GM12865 (cell line): ENCODE measurements at regions not wholly inside any gene's neighbourhood (a gene's known extent, or its start where the extent isn't known, plus 50 kb on each side); places are given as distances from the start of the nearest gene placed in this dataset.

Experiments
- DNase-seq: peaks from one replicate; pipeline ENCODE4 v3.0.0; 2010; ENCODE audit warnings: low read depth
- H3K4me3 ChIP-seq: 2 replicates; pipeline ENCODE4 v1.5.1; 2011; ENCODE audit warnings: mild to moderate bottlenecking, low read depth, low read length, control low read depth
- CTCF ChIP-seq: IDR thresholded peaks from 2 replicates; pipeline ENCODE4 v1.5.1; 2011; ENCODE audit warnings: low read length, control low read depth, low read depth, inconsistent platforms; ENCODE audit not compliant: insufficient read depth; ENCODE audit errors: missing control alignments

DNA sequence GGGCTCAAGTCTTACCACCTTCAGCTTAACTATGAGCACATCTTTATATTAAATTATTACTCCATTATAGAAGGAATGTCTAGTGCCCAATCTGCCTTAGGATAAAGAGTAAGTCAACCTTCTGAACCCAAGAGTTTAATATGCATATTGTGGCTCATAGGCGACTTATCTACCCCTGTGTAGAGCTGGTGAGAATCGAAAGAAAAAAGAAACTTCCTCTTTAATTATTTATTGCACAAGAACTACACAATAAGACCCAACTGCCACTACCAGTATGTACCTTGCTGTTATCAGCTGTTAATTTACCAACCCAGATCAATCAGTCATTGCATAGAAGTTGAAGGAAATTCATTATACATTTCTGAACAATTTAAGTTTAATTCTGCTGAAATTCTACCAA lies 329.1 kb upstream of the SLC24A2 start:
- H3K4me3 ChIP-seq = no peak overlapping the region
- no peak for TF ChIP-seq CTCF
- no peak for DNase-seq

DNA sequence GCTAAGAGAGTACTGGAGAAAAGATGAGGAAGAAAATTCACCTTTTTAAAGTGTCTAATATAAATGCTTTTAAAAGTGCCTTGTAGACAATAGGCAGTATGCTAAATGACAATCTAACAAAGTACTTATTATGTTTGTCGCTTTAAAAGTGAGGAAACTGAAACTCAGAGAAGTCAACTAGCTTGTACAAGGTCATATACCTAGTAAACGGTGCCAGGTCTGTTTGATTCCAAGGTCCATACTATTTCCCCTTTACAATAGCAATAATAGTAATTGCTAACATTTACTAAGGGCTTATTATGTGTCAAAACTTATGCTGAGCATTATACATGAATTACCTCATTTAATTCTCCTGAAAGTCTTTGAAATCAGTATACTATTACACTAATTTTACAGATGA lies 328.6 kb upstream of the SLC24A2 start:
- H3K4me3 ChIP-seq = no peak overlapping the region
- no peak for TF ChIP-seq CTCF
- DNase-seq = no peak

- DNase-seq = no peak
- no peak for TF ChIP-seq CTCF
- no peak overlapping the region for H3K4me3 ChIP-seq
Observed at GRCh38 chr9:20114974-20115373, 326.1 kb upstream of the SLC24A2 start.

DNA sequence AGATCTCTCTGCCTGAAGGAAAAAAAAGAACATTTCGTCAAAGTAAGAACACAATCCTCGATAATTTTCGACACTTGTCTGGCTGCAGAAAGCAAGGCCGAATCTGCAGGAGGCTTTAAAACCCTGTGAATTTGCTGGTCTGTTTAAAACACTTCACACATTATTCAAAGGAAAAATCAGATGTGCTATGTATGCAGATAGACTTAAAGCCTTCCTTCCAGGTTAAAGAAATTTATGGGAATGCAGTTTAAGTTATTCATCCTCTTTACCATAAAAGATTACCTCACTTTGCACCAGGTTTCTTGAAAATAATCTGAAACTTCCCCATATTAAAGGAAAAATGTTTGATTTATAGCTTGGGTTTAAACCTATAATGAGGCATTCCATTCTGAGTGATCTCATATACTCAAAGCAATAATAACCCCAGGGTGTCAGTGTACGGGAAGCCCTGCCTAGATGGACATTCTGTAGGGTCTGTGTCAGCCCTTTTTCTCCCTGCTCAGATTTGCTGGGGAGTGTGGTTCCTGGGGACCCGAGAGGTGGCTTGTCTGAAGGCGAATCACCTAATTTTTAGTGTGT lies 323.5 kb upstream of the SLC24A2 start:
- no peak for TF ChIP-seq CTCF
- no peak for DNase-seq
- H3K4me3 ChIP-seq = no peak overlapping the region

- no peak for TF ChIP-seq CTCF
- no peak overlapping the region for H3K4me3 ChIP-seq
- DNase-seq = no peak
Observed at GRCh38 chr9:20111173-20111843, 322.5 kb upstream of the SLC24A2 start.

DNA sequence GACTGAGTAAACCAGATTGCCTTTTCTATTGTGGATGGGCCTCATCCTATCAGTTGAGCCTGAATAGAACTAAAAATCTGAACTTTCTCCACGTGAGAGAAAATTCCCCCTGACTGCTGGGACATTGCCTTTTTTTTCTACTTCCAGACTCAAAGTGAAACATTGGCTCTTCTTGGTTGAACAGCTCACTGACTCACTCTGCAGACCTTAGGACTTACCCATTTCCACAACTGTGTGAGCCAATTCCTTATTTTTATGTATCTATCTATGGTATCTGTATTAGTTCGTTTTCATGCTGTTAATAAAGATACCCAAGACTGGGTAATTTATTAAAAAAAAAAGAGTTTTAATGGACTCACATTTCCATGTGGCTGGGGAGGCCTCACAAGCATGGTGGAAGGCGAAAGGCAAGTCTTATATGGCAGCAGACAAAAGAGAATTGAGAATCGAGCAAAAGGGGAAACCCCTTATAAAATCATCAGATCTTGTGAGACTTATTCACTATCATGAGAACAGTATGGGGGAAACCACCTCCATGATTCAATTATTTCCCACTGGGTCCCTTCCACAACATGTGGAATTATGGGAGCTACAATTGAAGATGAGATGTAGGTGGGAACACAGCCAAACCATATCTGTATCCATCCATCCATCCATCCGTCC lies 306.7 kb upstream of the SLC24A2 start:
- TF ChIP-seq CTCF = no peak
- DNase-seq = no peak
- no peak overlapping the region for H3K4me3 ChIP-seq
